ENCODE measurements at regions not wholly inside any gene's neighbourhood (a gene's known extent, or its start where the extent isn't known, plus 50 kb on each side); places are given as distances from the start of the nearest gene placed in this dataset.
"Not testable (repeated sequence)": the region's sequence is repeated elsewhere in the genome, so short reads cannot be mapped to it uniquely, and the experiment has no call there.

GRCh38 chr7:119944601-119944972 is 328.4 kb upstream of the KCND2 start:
- no peaks in the 10 kb centered on the region for H3K4me1 ChIP-seq (ENCODE audit: control insufficient read depth, insufficient read depth, low read length)
- no peaks in the 10 kb centered on the region for H3K27me3 ChIP-seq (ENCODE audit: control insufficient read depth, insufficient read depth, low read length)
- DNase-seq = no peak
- WGBS (ENCODE audit: insufficient coverage, low lambda C conversion rate) = no CpG with 5 or more reads among the region's 1 CpG
- no peak overlapping the region for H3K27ac ChIP-seq (ENCODE audit: low read length)
- H3K9me3 ChIP-seq (ENCODE audit: control insufficient read depth, low read depth, low read length) = no peaks in the 10 kb centered on the region
- no peak overlapping the region for H3K4me3 ChIP-seq (ENCODE audit: low read length)
- no peaks in the 10 kb centered on the region for H3K36me3 ChIP-seq (ENCODE audit: control insufficient read depth, insufficient read depth, low read length)

GRCh38 chr7:119945822-119946221 is 327.2 kb upstream of the KCND2 start:
- Histone ChIP-seq H3K4me3 (ENCODE audit: low read length) (no peak overlapping the region), H3K27me3 (ENCODE audit: control insufficient read depth, insufficient read depth, low read length) (no peaks in the 10 kb centered on the region), H3K27ac (ENCODE audit: low read length) (no peak overlapping the region), H3K9me3 (ENCODE audit: control insufficient read depth, low read depth, low read length) (no peaks in the 10 kb centered on the region), H3K4me1 (ENCODE audit: control insufficient read depth, insufficient read depth, low read length) (no peaks in the 10 kb centered on the region), H3K36me3 (ENCODE audit: control insufficient read depth, insufficient read depth, low read length) (no peaks in the 10 kb centered on the region)
- DNase-seq = no peak
- WGBS (ENCODE audit: insufficient coverage, low lambda C conversion rate) = 100% methylated on average over 1 of the region's 1 CpG

- Histone ChIP-seq H3K9me3 (ENCODE audit: control insufficient read depth, low read depth, low read length) (peaks cover 3% of the 10 kb centered on the region), H3K27ac (ENCODE audit: low read length) (no peak overlapping the region), H3K36me3 (ENCODE audit: control insufficient read depth, insufficient read depth, low read length) (no peaks in the 10 kb centered on the region), H3K4me1 (ENCODE audit: control insufficient read depth, insufficient read depth, low read length) (no peaks in the 10 kb centered on the region), H3K27me3 (ENCODE audit: control insufficient read depth, insufficient read depth, low read length) (no peaks in the 10 kb centered on the region), H3K4me3 (ENCODE audit: low read length) (no peak overlapping the region)
- WGBS (ENCODE audit: insufficient coverage, low lambda C conversion rate) = no CpG with 5 or more reads among the region's 5 CpGs
- DNase-seq = no peak
These were observed 323.9 kb upstream of the KCND2 start for GRCh38 chr7:119949053-119949452.

GRCh38 chr7:119950390-119951041 is 322.5 kb upstream of the KCND2 start:
- no CpG with 5 or more reads among the region's 30 CpGs for WGBS (ENCODE audit: insufficient coverage, low lambda C conversion rate)
- not testable (repeated sequence) for H3K36me3 ChIP-seq (ENCODE audit: control insufficient read depth, insufficient read depth, low read length); DNase-seq; H3K9me3 ChIP-seq (ENCODE audit: control insufficient read depth, low read depth, low read length); H3K4me1 ChIP-seq (ENCODE audit: control insufficient read depth, insufficient read depth, low read length); H3K27ac ChIP-seq (ENCODE audit: low read length); H3K27me3 ChIP-seq (ENCODE audit: control insufficient read depth, insufficient read depth, low read length); H3K4me3 ChIP-seq (ENCODE audit: low read length)

GRCh38 chr7:119951614-119952013 is 321.4 kb upstream of the KCND2 start:
- not testable (repeated sequence) for H3K4me1 ChIP-seq (ENCODE audit: control insufficient read depth, insufficient read depth, low read length); H3K36me3 ChIP-seq (ENCODE audit: control insufficient read depth, insufficient read depth, low read length); H3K4me3 ChIP-seq (ENCODE audit: low read length); H3K27ac ChIP-seq (ENCODE audit: low read length); H3K27me3 ChIP-seq (ENCODE audit: control insufficient read depth, insufficient read depth, low read length); DNase-seq; H3K9me3 ChIP-seq (ENCODE audit: control insufficient read depth, low read depth, low read length)
- WGBS (ENCODE audit: insufficient coverage, low lambda C conversion rate) = no CpG with 5 or more reads among the region's 24 CpGs

GRCh38 chr7:119957335-119957734 is 315.6 kb upstream of the KCND2 start:
- no peaks in the 10 kb centered on the region for H3K36me3 ChIP-seq (ENCODE audit: control insufficient read depth, insufficient read depth, low read length)
- no peaks in the 10 kb centered on the region for H3K9me3 ChIP-seq (ENCODE audit: control insufficient read depth, low read depth, low read length)
- H3K27ac ChIP-seq (ENCODE audit: low read length) = no peak overlapping the region
- H3K4me3 ChIP-seq (ENCODE audit: low read length) = no peak overlapping the region
- H3K27me3 ChIP-seq (ENCODE audit: control insufficient read depth, insufficient read depth, low read length) = no peaks in the 10 kb centered on the region
- no peaks in the 10 kb centered on the region for H3K4me1 ChIP-seq (ENCODE audit: control insufficient read depth, insufficient read depth, low read length)
- DNase-seq = no peak

GRCh38 chr7:119959811-119960210 is 313.2 kb upstream of the KCND2 start:
- Histone ChIP-seq H3K27ac (ENCODE audit: low read length) (no peak overlapping the region), H3K9me3 (ENCODE audit: control insufficient read depth, low read depth, low read length) (no peaks in the 10 kb centered on the region), H3K27me3 (ENCODE audit: control insufficient read depth, insufficient read depth, low read length) (no peaks in the 10 kb centered on the region), H3K4me1 (ENCODE audit: control insufficient read depth, insufficient read depth, low read length) (no peaks in the 10 kb centered on the region), H3K36me3 (ENCODE audit: control insufficient read depth, insufficient read depth, low read length) (no peaks in the 10 kb centered on the region), H3K4me3 (ENCODE audit: low read length) (no peak overlapping the region)
- 100% methylated on average over 1 of the region's 1 CpG for WGBS (ENCODE audit: insufficient coverage, low lambda C conversion rate)
- no peak for DNase-seq

GRCh38 chr7:119963654-119964053 is 309.3 kb upstream of the KCND2 start:
- no peaks in the 10 kb centered on the region for H3K27me3 ChIP-seq (ENCODE audit: control insufficient read depth, insufficient read depth, low read length)
- no peak overlapping the region for H3K4me3 ChIP-seq (ENCODE audit: low read length)
- H3K36me3 ChIP-seq (ENCODE audit: control insufficient read depth, insufficient read depth, low read length) = no peaks in the 10 kb centered on the region
- DNase-seq = no peak
- no peaks in the 10 kb centered on the region for H3K4me1 ChIP-seq (ENCODE audit: control insufficient read depth, insufficient read depth, low read length)
- no peak overlapping the region for H3K27ac ChIP-seq (ENCODE audit: low read length)
- H3K9me3 ChIP-seq (ENCODE audit: control insufficient read depth, low read depth, low read length) = no peaks in the 10 kb centered on the region

GRCh38 chr7:119964065-119964464 is 308.9 kb upstream of the KCND2 start:
- H3K27ac ChIP-seq (ENCODE audit: low read length) = no peak overlapping the region
- H3K4me3 ChIP-seq (ENCODE audit: low read length) = no peak overlapping the region
- H3K4me1 ChIP-seq (ENCODE audit: control insufficient read depth, insufficient read depth, low read length) = no peaks in the 10 kb centered on the region
- no peaks in the 10 kb centered on the region for H3K9me3 ChIP-seq (ENCODE audit: control insufficient read depth, low read depth, low read length)
- no peaks in the 10 kb centered on the region for H3K27me3 ChIP-seq (ENCODE audit: control insufficient read depth, insufficient read depth, low read length)
- H3K36me3 ChIP-seq (ENCODE audit: control insufficient read depth, insufficient read depth, low read length) = no peaks in the 10 kb centered on the region
- no peak for DNase-seq

GRCh38 chr7:119964788-119965542 is 308.0 kb upstream of the KCND2 start:
- 50% methylated on average over 1 of the region's 1 CpG for WGBS (ENCODE audit: insufficient coverage, low lambda C conversion rate)
- H3K9me3 ChIP-seq (ENCODE audit: control insufficient read depth, low read depth, low read length) = no peaks in the 10 kb centered on the region

GRCh38 chr7:119967221-119967620 is 305.8 kb upstream of the KCND2 start:
- Histone ChIP-seq H3K4me1 (ENCODE audit: control insufficient read depth, insufficient read depth, low read length) (no peaks in the 10 kb centered on the region), H3K9me3 (ENCODE audit: control insufficient read depth, low read depth, low read length) (no peaks in the 10 kb centered on the region), H3K4me3 (ENCODE audit: low read length) (no peak overlapping the region), H3K36me3 (ENCODE audit: control insufficient read depth, insufficient read depth, low read length) (no peaks in the 10 kb centered on the region), H3K27ac (ENCODE audit: low read length) (no peak overlapping the region), H3K27me3 (ENCODE audit: control insufficient read depth, insufficient read depth, low read length) (no peaks in the 10 kb centered on the region)
- no peak for DNase-seq
- no CpG with 5 or more reads among the region's 4 CpGs for WGBS (ENCODE audit: insufficient coverage, low lambda C conversion rate)

More at GRCh38 chr7:119964788-119965542, 308.0 kb upstream of the KCND2 start:
- H3K36me3 ChIP-seq (ENCODE audit: control insufficient read depth, insufficient read depth, low read length) = no peaks in the 10 kb centered on the region
- no peak overlapping the region for H3K27ac ChIP-seq (ENCODE audit: low read length)
- H3K27me3 ChIP-seq (ENCODE audit: control insufficient read depth, insufficient read depth, low read length) = no peaks in the 10 kb centered on the region
- no peak for DNase-seq
- H3K4me3 ChIP-seq (ENCODE audit: low read length) = no peak overlapping the region
- H3K4me1 ChIP-seq (ENCODE audit: control insufficient read depth, insufficient read depth, low read length) = no peaks in the 10 kb centered on the region

Data from large intestine (tissue), 3 donors.